ENCODE measurements at regions not wholly inside any gene's neighbourhood (a gene's known extent, or its start where the extent isn't known, plus 50 kb on each side); places are given as distances from the start of the nearest gene placed in this dataset.

- Histone ChIP-seq H3K36me3 (no peaks in the 10 kb centered on the region), H3K27me3 (ENCODE audit: insufficient read depth, low read depth, severe bottlenecking) (no peaks in the 10 kb centered on the region), H3K9me3 (ENCODE audit: severe bottlenecking) (no peaks in the 10 kb centered on the region), H3K27ac (no peak overlapping the region), H3K4me3 (ENCODE audit: low read depth, low read length) (no peak overlapping the region)
- no peak for DNase-seq
- TF ChIP-seq CTCF (IDR thresholded peaks at IDR 0.05; ENCODE audit: low read depth, low read length): no peak
These were observed 538.2 kb upstream of the EYS start for GRCh38 chr6:66245231-66245630.

- Histone ChIP-seq H3K27me3 (ENCODE audit: insufficient read depth, low read depth, severe bottlenecking) (no peaks in the 10 kb centered on the region), H3K4me3 (ENCODE audit: low read depth, low read length) (no peak overlapping the region), H3K27ac (no peak overlapping the region), H3K36me3 (no peaks in the 10 kb centered on the region), H3K9me3 (ENCODE audit: severe bottlenecking) (no peaks in the 10 kb centered on the region)
- DNase-seq: no peak
- TF ChIP-seq CTCF (IDR thresholded peaks at IDR 0.05; ENCODE audit: low read depth, low read length): no peak
These were observed 531.8 kb upstream of the EYS start for GRCh38 chr6:66238851-66239250.

GRCh38 chr6:66232890-66233289 is 525.9 kb upstream of the EYS start:
- TF ChIP-seq CTCF (IDR thresholded peaks at IDR 0.05; ENCODE audit: low read depth, low read length): no peak
- no peak overlapping the region for H3K4me3 ChIP-seq (ENCODE audit: low read depth, low read length)
- H3K9me3 ChIP-seq (ENCODE audit: severe bottlenecking): no peaks in the 10 kb centered on the region
- H3K27ac ChIP-seq: no peak overlapping the region
- no peaks in the 10 kb centered on the region for H3K36me3 ChIP-seq
- DNase-seq: no peak
- H3K27me3 ChIP-seq (ENCODE audit: insufficient read depth, low read depth, severe bottlenecking): no peaks in the 10 kb centered on the region

- Histone ChIP-seq H3K27me3 (ENCODE audit: insufficient read depth, low read depth, severe bottlenecking) (no peaks in the 10 kb centered on the region), H3K36me3 (no peaks in the 10 kb centered on the region), H3K4me3 (ENCODE audit: low read depth, low read length) (no peak overlapping the region), H3K9me3 (ENCODE audit: severe bottlenecking) (no peaks in the 10 kb centered on the region), H3K27ac (no peak overlapping the region)
- DNase-seq: no peak
- no peak for TF ChIP-seq CTCF (IDR thresholded peaks at IDR 0.05; ENCODE audit: low read depth, low read length)
These were observed 523.6 kb upstream of the EYS start for GRCh38 chr6:66230591-66230990.

- Histone ChIP-seq H3K9me3 (ENCODE audit: severe bottlenecking) (no peaks in the 10 kb centered on the region), H3K36me3 (no peaks in the 10 kb centered on the region), H3K27ac (no peak overlapping the region), H3K4me3 (ENCODE audit: low read depth, low read length) (no peak overlapping the region), H3K27me3 (ENCODE audit: insufficient read depth, low read depth, severe bottlenecking) (no peaks in the 10 kb centered on the region)
- no peak for TF ChIP-seq CTCF (IDR thresholded peaks at IDR 0.05; ENCODE audit: low read depth, low read length)
- DNase-seq: no peak
These were observed 519.1 kb upstream of the EYS start for GRCh38 chr6:66226109-66226508.

- Histone ChIP-seq H3K9me3 (ENCODE audit: severe bottlenecking) (no peaks in the 10 kb centered on the region), H3K27ac (no peak overlapping the region), H3K4me3 (ENCODE audit: low read depth, low read length) (no peak overlapping the region), H3K27me3 (ENCODE audit: insufficient read depth, low read depth, severe bottlenecking) (no peaks in the 10 kb centered on the region), H3K36me3 (no peaks in the 10 kb centered on the region)
- DNase-seq: peak; percentile 14
- no peak for TF ChIP-seq CTCF (IDR thresholded peaks at IDR 0.05; ENCODE audit: low read depth, low read length)
These were observed 503.9 kb upstream of the EYS start for GRCh38 chr6:66210964-66211363.
